ENCODE measurements at regions not wholly inside any gene's neighbourhood (a gene's known extent, or its start where the extent isn't known, plus 50 kb on each side); places are given as distances from the start of the nearest gene placed in this dataset.
"Not testable (repeated sequence)": the region's sequence is repeated elsewhere in the genome, so short reads cannot be mapped to it uniquely, and the experiment has no call there.

DNA sequence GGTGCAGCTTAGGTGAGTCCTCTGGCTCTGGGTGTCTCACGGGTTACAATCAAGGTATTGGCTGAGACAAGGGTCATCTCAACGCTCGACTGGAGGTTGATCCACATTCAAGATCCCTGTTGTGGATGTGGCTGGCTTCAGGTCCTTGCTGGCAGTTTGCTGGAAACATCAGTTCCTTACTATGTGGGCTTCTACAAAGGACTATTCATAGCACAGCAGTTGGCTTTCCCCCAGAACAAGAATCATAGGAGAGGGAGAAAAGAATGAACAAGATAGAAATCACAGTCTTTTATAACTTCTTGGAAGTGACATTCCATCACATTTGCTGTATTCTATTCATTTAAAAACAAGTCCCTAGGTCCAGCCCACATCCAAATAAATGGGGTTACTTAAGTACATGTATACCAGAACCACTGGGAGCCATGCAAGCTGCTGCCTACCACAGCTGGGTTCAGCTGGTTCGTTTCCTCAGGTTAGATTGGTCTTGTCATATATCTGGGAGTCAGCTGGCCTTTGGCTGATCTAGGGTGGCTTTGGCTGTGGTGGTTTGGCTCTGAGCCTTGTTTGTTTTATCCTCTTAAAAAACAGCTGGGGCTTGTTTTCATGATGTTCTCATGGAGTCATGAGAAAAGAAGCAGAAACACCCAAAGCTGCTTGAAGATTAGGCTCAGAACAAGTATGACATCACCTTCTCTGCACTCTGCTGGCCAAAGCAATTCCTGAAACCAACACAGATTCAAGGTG lies 433.2 kb upstream of the SPTLC3 start:
- no peaks in the 10 kb centered on the region for H3K36me3 ChIP-seq (replicated peaks in 1 of 2; ENCODE audit: insufficient read depth in 1 of 2, low read depth in 2 of 2)
- no peaks in the 10 kb centered on the region for H3K27me3 ChIP-seq
- H3K4me3 ChIP-seq = no peak overlapping the region
- ATAC-seq (peak; percentile 93), DNase-seq (peak; percentile 59 to 84 (median 68))
- TF ChIP-seq POLR2A (IDR thresholded peaks at IDR 0.05) = no peak
- TF ChIP-seq, protein P1, sequence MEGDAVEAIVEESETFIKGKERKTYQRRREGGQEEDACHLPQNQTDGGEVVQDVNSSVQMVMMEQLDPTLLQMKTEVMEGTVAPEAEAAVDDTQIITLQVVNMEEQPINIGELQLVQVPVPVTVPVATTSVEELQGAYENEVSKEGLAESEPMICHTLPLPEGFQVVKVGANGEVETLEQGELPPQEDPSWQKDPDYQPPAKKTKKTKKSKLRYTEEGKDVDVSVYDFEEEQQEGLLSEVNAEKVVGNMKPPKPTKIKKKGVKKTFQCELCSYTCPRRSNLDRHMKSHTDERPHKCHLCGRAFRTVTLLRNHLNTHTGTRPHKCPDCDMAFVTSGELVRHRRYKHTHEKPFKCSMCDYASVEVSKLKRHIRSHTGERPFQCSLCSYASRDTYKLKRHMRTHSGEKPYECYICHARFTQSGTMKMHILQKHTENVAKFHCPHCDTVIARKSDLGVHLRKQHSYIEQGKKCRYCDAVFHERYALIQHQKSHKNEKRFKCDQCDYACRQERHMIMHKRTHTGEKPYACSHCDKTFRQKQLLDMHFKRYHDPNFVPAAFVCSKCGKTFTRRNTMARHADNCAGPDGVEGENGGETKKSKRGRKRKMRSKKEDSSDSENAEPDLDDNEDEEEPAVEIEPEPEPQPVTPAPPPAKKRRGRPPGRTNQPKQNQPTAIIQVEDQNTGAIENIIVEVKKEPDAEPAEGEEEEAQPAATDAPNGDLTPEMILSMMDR (IDR thresholded peaks at IDR 0.05) = no peak
- 59 to 73% methylated on average over 4 of the region's 4 CpGs for WGBS, 2 donors
- H3K9me3 ChIP-seq = no peaks in the 10 kb centered on the region
- intact Hi-C loops (cut with DNase I) = no loop called here
- H3K27ac ChIP-seq = peak overlapping the region in 2 of 4 donors; percentile 28 to 60
- peaks cover 17% of the 10 kb centered on the region for H3K4me1 ChIP-seq

DNA sequence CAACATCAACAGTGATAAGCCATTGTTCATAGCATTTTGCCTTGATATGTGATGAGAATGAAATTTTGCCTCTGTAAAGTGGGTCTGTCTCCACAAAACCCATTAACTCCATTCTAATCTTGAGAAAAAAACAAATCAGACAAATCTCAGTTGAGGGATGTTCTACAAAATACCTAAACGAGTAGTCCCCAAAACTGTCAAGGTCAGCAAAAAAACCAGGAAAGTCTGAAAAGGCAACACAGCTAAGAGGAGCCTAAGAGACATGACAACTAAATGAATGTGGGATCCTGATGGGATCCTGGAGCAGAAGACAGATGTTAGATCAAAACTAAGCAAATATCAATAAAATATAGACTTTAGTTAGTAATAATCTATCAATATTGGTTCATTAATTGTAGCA lies 431.6 kb upstream of the SPTLC3 start:
- no peaks in the 10 kb centered on the region for H3K36me3 ChIP-seq (replicated peaks in 1 of 2; ENCODE audit: insufficient read depth in 1 of 2, low read depth in 2 of 2)
- no peak for DNase-seq
- TF ChIP-seq POLR2A (IDR thresholded peaks at IDR 0.05) = no peak
- TF ChIP-seq, protein P1 (IDR thresholded peaks at IDR 0.05) = no peak
- H3K4me1 ChIP-seq = peaks cover 33% of the 10 kb centered on the region
- H3K27me3 ChIP-seq = no peaks in the 10 kb centered on the region
- 45 to 50% methylated on average over 1 of the region's 1 CpG for WGBS, 2 donors
- H3K9me3 ChIP-seq = no peaks in the 10 kb centered on the region
- intact Hi-C loops (cut with DNase I) = no loop called here
- no peak for ATAC-seq
- no peak overlapping the region for H3K4me3 ChIP-seq
- H3K27ac ChIP-seq = no peak overlapping the region

- Histone ChIP-seq H3K27ac (peak overlapping the region in 2 of 4 donors; percentile 46 to 53), H3K27me3 (no peaks in the 10 kb centered on the region), H3K4me3 (no peak overlapping the region), H3K36me3 (replicated peaks in 1 of 2; ENCODE audit: insufficient read depth in 1 of 2, low read depth in 2 of 2) (no peaks in the 10 kb centered on the region), H3K4me1 (peaks cover 19% of the 10 kb centered on the region), H3K9me3 (no peaks in the 10 kb centered on the region)
- no peak for TF ChIP-seq POLR2A (IDR thresholded peaks at IDR 0.05)
- intact Hi-C loops (cut with DNase I) = no loop called here
- ATAC-seq = peak; percentile 81
- WGBS, 2 donors = 3 to 7% methylated on average over 5 of the region's 5 CpGs
- peak in 1 of 4 donors; percentile 4 for DNase-seq
Observed at GRCh38 chr20:12581644-12582289, 427.0 kb upstream of the SPTLC3 start.

DNA sequence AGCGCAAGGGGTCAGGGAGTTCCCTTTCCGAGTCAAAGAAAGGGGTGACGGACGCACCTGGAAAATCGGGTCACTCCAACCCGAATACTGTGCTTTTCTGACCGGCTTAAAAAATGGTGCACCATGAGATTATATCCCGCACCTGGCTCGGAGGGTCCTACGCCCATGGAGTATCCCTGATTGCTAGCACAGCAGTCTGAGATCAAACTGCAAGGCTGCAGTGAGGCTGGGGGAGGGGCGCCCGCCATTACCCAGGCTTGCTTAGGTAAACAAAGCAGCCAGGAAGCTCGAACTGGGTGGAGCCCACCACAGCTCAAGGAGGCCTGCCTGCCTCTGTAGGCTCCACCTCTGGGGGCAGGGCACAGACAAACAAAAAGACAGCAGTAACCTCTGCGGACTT lies 426.1 kb upstream of the SPTLC3 start:
- H3K27ac ChIP-seq; ATAC-seq; H3K27me3 ChIP-seq; H3K4me3 ChIP-seq; DNase-seq; intact Hi-C loops (cut with DNase I); H3K36me3 ChIP-seq (replicated peaks in 1 of 2; ENCODE audit: insufficient read depth in 1 of 2, low read depth in 2 of 2); H3K9me3 ChIP-seq: not testable (repeated sequence)
- peaks cover 19% of the 10 kb centered on the region for H3K4me1 ChIP-seq
- WGBS, 2 donors = 87 to 96% methylated on average over 9 to 10 of the region's 14 CpGs

DNA sequence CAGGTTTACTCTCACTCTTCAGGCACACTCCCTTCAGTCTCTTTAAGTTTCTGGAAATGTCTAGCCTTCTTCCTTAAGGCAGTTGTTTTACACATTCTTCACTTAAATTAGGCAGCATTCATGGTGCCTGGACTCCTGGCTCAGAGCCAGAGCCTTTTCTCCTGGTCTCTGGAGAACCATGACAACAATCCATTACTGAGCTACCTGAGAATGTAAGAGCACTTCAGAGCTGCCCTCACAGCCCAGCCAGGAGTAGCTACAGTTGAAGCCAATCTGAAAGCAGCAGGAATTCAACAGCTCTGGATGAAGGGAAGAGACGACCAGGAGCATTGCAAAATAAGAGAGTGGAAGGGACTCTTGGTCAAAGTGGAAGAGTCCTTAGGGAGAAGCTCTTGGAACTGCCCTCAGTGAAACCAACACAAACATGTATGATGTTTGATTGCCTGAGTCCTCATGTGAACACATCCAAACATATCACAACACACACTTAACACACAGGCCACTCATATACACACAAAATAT lies 416.8 kb upstream of the SPTLC3 start:
- Histone ChIP-seq H3K27ac (no peak overlapping the region), H3K27me3 (no peaks in the 10 kb centered on the region), H3K4me1 (no peaks in the 10 kb centered on the region), H3K4me3 (no peak overlapping the region), H3K9me3 (no peaks in the 10 kb centered on the region), H3K36me3 (replicated peaks in 1 of 2; ENCODE audit: insufficient read depth in 1 of 2, low read depth in 2 of 2) (no peaks in the 10 kb centered on the region)
- TF ChIP-seq POLR2A (IDR thresholded peaks at IDR 0.05) = no peak
- TF ChIP-seq, protein P1 (IDR thresholded peaks at IDR 0.05) = no peak
- ATAC-seq = no peak
- WGBS, 2 donors = 56 to 57% methylated on average over 1 of the region's 1 CpG
- DNase-seq = no peak
- intact Hi-C loops (cut with DNase I) = no loop called here

Measured in body of pancreas (tissue), 4 donors.